Activated naive CD4-positive, alpha-beta T cell treated with anti-CD3 and anti-CD28 coated beads for 36 hours (primary cell): ENCODE measurements at regions not wholly inside any gene's neighbourhood (a gene's known extent, or its start where the extent isn't known, plus 50 kb on each side); places are given as distances from the start of the nearest gene placed in this dataset.

Experiments
- CTCF ChIA-PET: fragments of 350-600 bp; sonication (Branson Sonifier 250); formaldehyde crosslinking; loops from one replicate; lab custom pipeline; 2021; ENCODE audit warnings: antibody characterized with exemption; lab: Charles Lee
- DNase-seq: peaks from one replicate; pipeline ENCODE4 v3.0.0-alpha.2; 2020
- H3K27ac Mint-ChIP-seq: one replicate; pipeline ENCODE4 v1.8.0; 2021; ENCODE audit warnings: mild to moderate bottlenecking, mixed read lengths
- H3K27me3 Mint-ChIP-seq: one replicate; pipeline ENCODE4 v1.8.0; 2021; ENCODE audit warnings: low read depth, mixed read lengths
- H3K36me3 Mint-ChIP-seq: one replicate; pipeline ENCODE4 v1.8.0; 2021; ENCODE audit warnings: low read depth, mixed read lengths
- H3K4me1 Mint-ChIP-seq: one replicate; pipeline ENCODE4 v1.8.0; 2021; ENCODE audit warnings: low read depth, mixed read lengths
- H3K4me3 Mint-ChIP-seq: one replicate; pipeline ENCODE4 v1.8.0; 2021; ENCODE audit warnings: mild to moderate bottlenecking, moderate library complexity, mixed read lengths
- H3K9me3 Mint-ChIP-seq: one replicate; pipeline ENCODE4 v1.8.0; 2021; ENCODE audit warnings: mixed read lengths
- intact Hi-C: fragments of 100-400 bp; cut with micrococcal nuclease; formaldehyde crosslinking; loops from one replicate; pipeline ENCODE4 v1.15.1; 2023

- intact Hi-C loops = no loop called here
- Mint-ChIP-seq H3K27me3 (no peaks in the 10 kb centered on the region), H3K4me3 (no peak overlapping the region), H3K4me1 (no peaks in the 10 kb centered on the region), H3K36me3 (no peaks in the 10 kb centered on the region), H3K27ac (no peak overlapping the region), H3K9me3 (no peaks in the 10 kb centered on the region)
- no peak for DNase-seq
- CTCF ChIA-PET = no interaction called here
Observed at GRCh38 chr11:116242006-116242405, 530.8 kb downstream of the BUD13 start.

- Mint-ChIP-seq H3K4me3 (no peak overlapping the region), H3K27me3 (no peaks in the 10 kb centered on the region), H3K9me3 (no peaks in the 10 kb centered on the region), H3K4me1 (no peaks in the 10 kb centered on the region), H3K36me3 (no peaks in the 10 kb centered on the region), H3K27ac (no peak overlapping the region)
- CTCF ChIA-PET = no interaction called here
- no peak for DNase-seq
- intact Hi-C loops = no loop called here
Observed at GRCh38 chr11:116240710-116241109, 532.1 kb downstream of the BUD13 start.

GRCh38 chr11:116239247-116239646 lies 533.5 kb downstream of the BUD13 start:
- DNase-seq = no peak
- Mint-ChIP-seq H3K4me3 (no peak overlapping the region), H3K4me1 (no peaks in the 10 kb centered on the region), H3K27ac (no peak overlapping the region), H3K27me3 (no peaks in the 10 kb centered on the region), H3K9me3 (no peaks in the 10 kb centered on the region), H3K36me3 (no peaks in the 10 kb centered on the region)
- CTCF ChIA-PET = no interaction called here
- intact Hi-C loops = no loop called here

GRCh38 chr11:116234989-116235568 lies 537.7 kb downstream of the BUD13 start:
- no peaks in the 10 kb centered on the region for H3K4me1 Mint-ChIP-seq
- no peaks in the 10 kb centered on the region for H3K36me3 Mint-ChIP-seq
- H3K27ac Mint-ChIP-seq = no peak overlapping the region
- no peaks in the 10 kb centered on the region for H3K9me3 Mint-ChIP-seq
- CTCF ChIA-PET = no interaction called here
- H3K4me3 Mint-ChIP-seq = no peak overlapping the region
- no peak for DNase-seq
- intact Hi-C loops = no loop called here
- H3K27me3 Mint-ChIP-seq = no peaks in the 10 kb centered on the region

- Mint-ChIP-seq H3K4me1 (no peaks in the 10 kb centered on the region), H3K36me3 (no peaks in the 10 kb centered on the region), H3K27me3 (no peaks in the 10 kb centered on the region), H3K9me3 (no peaks in the 10 kb centered on the region), H3K27ac (no peak overlapping the region), H3K4me3 (no peak overlapping the region)
- CTCF ChIA-PET = no interaction called here
- intact Hi-C loops = no loop called here
- DNase-seq = no peak
Observed at GRCh38 chr11:116233561-116233960, 539.2 kb downstream of the BUD13 start.

GRCh38 chr11:116232364-116232828 lies 540.4 kb downstream of the BUD13 start:
- Mint-ChIP-seq H3K4me1 (no peaks in the 10 kb centered on the region), H3K9me3 (no peaks in the 10 kb centered on the region), H3K36me3 (no peaks in the 10 kb centered on the region), H3K27me3 (no peaks in the 10 kb centered on the region), H3K4me3 (no peak overlapping the region), H3K27ac (no peak overlapping the region)
- CTCF ChIA-PET = no interaction called here
- DNase-seq = no peak
- intact Hi-C loops = no loop called here

- Mint-ChIP-seq H3K27ac (no peak overlapping the region), H3K36me3 (no peaks in the 10 kb centered on the region), H3K9me3 (no peaks in the 10 kb centered on the region), H3K4me1 (no peaks in the 10 kb centered on the region), H3K4me3 (no peak overlapping the region), H3K27me3 (no peaks in the 10 kb centered on the region)
- CTCF ChIA-PET = no interaction called here
- intact Hi-C loops = no loop called here
- no peak for DNase-seq
Observed at GRCh38 chr11:116231543-116231942, 541.2 kb downstream of the BUD13 start.

GRCh38 chr11:116230438-116230837 lies 542.3 kb downstream of the BUD13 start:
- Mint-ChIP-seq H3K27me3 (no peaks in the 10 kb centered on the region), H3K4me3 (no peak overlapping the region), H3K36me3 (no peaks in the 10 kb centered on the region), H3K27ac (no peak overlapping the region), H3K4me1 (no peaks in the 10 kb centered on the region), H3K9me3 (no peaks in the 10 kb centered on the region)
- intact Hi-C loops = no loop called here
- CTCF ChIA-PET = interaction anchor here (0.7 kb wide), 2 partner anchors 15 to 70 kb away, joined by 3 to 5 read pairs; no protein-coding TSS in a partner anchor
- DNase-seq = no peak

- H3K36me3 Mint-ChIP-seq = no peaks in the 10 kb centered on the region
Observed at GRCh38 chr11:116229236-116229970, 543.4 kb downstream of the BUD13 start.

GRCh38 chr11:116226731-116227130 lies 546.1 kb downstream of the BUD13 start:
- Mint-ChIP-seq H3K4me3 (no peak overlapping the region), H3K27ac (no peak overlapping the region), H3K27me3 (no peaks in the 10 kb centered on the region), H3K36me3 (no peaks in the 10 kb centered on the region), H3K9me3 (no peaks in the 10 kb centered on the region), H3K4me1 (no peaks in the 10 kb centered on the region)
- no peak for DNase-seq
- CTCF ChIA-PET = interaction anchor here (0.8 kb wide), 1 partner anchor 10 kb away, joined by 3 read pairs; no protein-coding TSS in a partner anchor
- intact Hi-C loops = no loop called here

More at GRCh38 chr11:116229236-116229970, 543.4 kb downstream of the BUD13 start:
- H3K4me1 Mint-ChIP-seq = no peaks in the 10 kb centered on the region
- H3K27me3 Mint-ChIP-seq = no peaks in the 10 kb centered on the region
- CTCF ChIA-PET = interaction anchor here (0.7 kb wide), 3 partner anchors 14 to 69 kb away, joined by 3 to 5 read pairs (median 4); no protein-coding TSS in a partner anchor
- H3K27ac Mint-ChIP-seq = no peak overlapping the region
- intact Hi-C loops = no loop called here
- no peaks in the 10 kb centered on the region for H3K9me3 Mint-ChIP-seq
- DNase-seq = no peak
- H3K4me3 Mint-ChIP-seq = no peak overlapping the region

- DNase-seq = no peak
- Mint-ChIP-seq H3K9me3 (no peaks in the 10 kb centered on the region), H3K27me3 (no peaks in the 10 kb centered on the region), H3K4me1 (no peaks in the 10 kb centered on the region), H3K36me3 (no peaks in the 10 kb centered on the region), H3K4me3 (no peak overlapping the region), H3K27ac (no peak overlapping the region)
- CTCF ChIA-PET = interaction anchor here (0.8 kb wide), 1 partner anchor 9 kb away, joined by 3 read pairs; no protein-coding TSS in a partner anchor
- intact Hi-C loops = no loop called here
Observed at GRCh38 chr11:116225784-116226585, 546.8 kb downstream of the BUD13 start.

- Mint-ChIP-seq H3K27ac (no peak overlapping the region), H3K36me3 (no peaks in the 10 kb centered on the region), H3K4me1 (no peaks in the 10 kb centered on the region), H3K4me3 (no peak overlapping the region), H3K27me3 (no peaks in the 10 kb centered on the region), H3K9me3 (no peaks in the 10 kb centered on the region)
- no peak for DNase-seq
- CTCF ChIA-PET = interaction anchor here (1.4 kb wide), 1 partner anchor 900 kb away, joined by 5 read pairs; no protein-coding TSS in a partner anchor
- intact Hi-C loops = no loop called here
Observed at GRCh38 chr11:116225236-116225635, 547.6 kb downstream of the BUD13 start.
